ENCODE measurements at regions not wholly inside any gene's neighbourhood (a gene's known extent, or its start where the extent isn't known, plus 50 kb on each side); places are given as distances from the start of the nearest gene placed in this dataset.

DNA sequence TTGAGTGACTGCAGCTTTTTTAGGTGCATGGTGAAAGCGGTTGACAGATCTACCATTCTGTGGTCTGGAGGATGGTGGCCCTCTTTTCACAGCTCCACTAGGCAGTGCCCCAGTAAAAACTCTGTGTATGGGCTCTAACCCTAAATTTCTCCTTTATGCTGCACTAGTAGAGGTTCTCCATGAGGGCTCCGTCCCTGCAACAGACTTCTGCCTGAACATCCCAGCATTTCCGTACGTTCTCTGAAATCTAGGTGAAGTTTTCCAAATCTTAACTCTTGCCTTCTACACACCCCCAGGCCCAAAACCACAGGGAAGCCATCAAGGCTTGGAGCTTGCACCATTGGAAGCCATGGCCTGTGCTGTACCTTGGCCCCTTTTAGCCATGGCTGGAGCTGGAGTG lies 1898.1 kb upstream of the NUDT12 start:
- H3K4me3 ChIP-seq (ENCODE audit: low read depth, low read length), result no peak overlapping the region
- no peak for DNase-seq (ENCODE audit: low read depth)

GRCh38 chr5:105453216-105453807 lies 1890.7 kb upstream of the NUDT12 start:
- Histone ChIP-seq H3K36me3 (ENCODE audit: control insufficient read depth, insufficient read depth, low read length) (no peaks in the 10 kb centered on the region), H3K4me3 (ENCODE audit: low read depth, low read length) (no peak overlapping the region), H3K27me3 (ENCODE audit: control insufficient read depth, insufficient read depth, low read length) (no peaks in the 10 kb centered on the region)
- no peak for DNase-seq (ENCODE audit: low read depth)
- no peak for FAIRE-seq
- no peak for TF ChIP-seq CTCF (IDR thresholded peaks at IDR 0.05; ENCODE audit: insufficient read depth, low read length, severe bottlenecking)

More for the DNA sequence above, 1898.1 kb upstream of the NUDT12 start:
- no peak for TF ChIP-seq CTCF (IDR thresholded peaks at IDR 0.05; ENCODE audit: insufficient read depth, low read length, severe bottlenecking)
- Histone ChIP-seq H3K36me3 (ENCODE audit: control insufficient read depth, insufficient read depth, low read length) (no peaks in the 10 kb centered on the region), H3K27me3 (ENCODE audit: control insufficient read depth, insufficient read depth, low read length) (no peaks in the 10 kb centered on the region)
- no peak for FAIRE-seq

DNA sequence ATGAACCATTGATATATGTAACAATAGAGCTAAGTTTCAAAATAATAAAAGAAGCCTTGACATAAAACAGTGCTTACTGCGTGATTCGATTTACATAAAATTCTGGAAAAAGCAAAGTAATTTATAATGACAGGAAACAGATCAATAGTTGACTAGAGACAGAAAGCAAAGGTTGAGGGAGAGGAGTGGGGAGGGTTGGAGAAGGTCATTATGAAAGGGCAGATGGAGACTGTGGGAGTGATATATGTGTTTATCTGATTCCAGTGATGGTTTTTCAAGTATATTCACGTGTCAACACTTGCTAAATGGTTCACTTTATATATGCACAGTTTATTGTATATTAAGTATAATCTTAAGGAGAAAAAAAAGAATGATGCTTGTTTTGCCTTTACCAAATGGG lies 1885.7 kb upstream of the NUDT12 start:
- H3K4me3 ChIP-seq (ENCODE audit: low read depth, low read length), result no peak overlapping the region
- H3K36me3 ChIP-seq (ENCODE audit: control insufficient read depth, insufficient read depth, low read length), result no peaks in the 10 kb centered on the region
- no peak for TF ChIP-seq CTCF (IDR thresholded peaks at IDR 0.05; ENCODE audit: insufficient read depth, low read length, severe bottlenecking)
- no peaks in the 10 kb centered on the region for H3K27me3 ChIP-seq (ENCODE audit: control insufficient read depth, insufficient read depth, low read length)
- FAIRE-seq, result no peak
- DNase-seq (ENCODE audit: low read depth), result no peak

DNA sequence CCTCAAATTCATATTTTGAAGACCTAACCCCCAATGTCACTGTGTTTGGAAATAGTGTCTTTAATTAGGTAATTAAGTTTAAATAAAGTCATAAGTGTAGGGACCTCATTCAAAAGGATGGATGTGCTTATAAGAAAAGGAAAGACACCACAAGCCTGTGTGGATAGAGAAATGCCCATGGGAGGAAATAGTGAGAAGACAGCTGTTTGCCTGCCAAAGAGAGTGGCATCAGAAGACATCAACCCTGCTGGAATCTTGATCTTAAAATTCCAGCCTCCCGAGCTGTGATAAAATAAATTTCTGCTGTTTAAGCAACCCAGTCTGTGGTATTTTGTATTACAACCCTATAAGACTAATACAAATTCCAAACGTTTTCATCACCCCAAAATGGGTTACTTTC lies 1867.9 kb upstream of the NUDT12 start:
- DNase-seq (ENCODE audit: low read depth) (no peak), FAIRE-seq (no peak)
- TF ChIP-seq CTCF (IDR thresholded peaks at IDR 0.05; ENCODE audit: insufficient read depth, low read length, severe bottlenecking), result no peak
- Histone ChIP-seq H3K27me3 (ENCODE audit: control insufficient read depth, insufficient read depth, low read length) (no peaks in the 10 kb centered on the region), H3K36me3 (ENCODE audit: control insufficient read depth, insufficient read depth, low read length) (no peaks in the 10 kb centered on the region), H3K4me3 (ENCODE audit: low read depth, low read length) (no peak overlapping the region)

- Histone ChIP-seq H3K4me3 (ENCODE audit: low read depth, low read length) (no peak overlapping the region), H3K27me3 (ENCODE audit: control insufficient read depth, insufficient read depth, low read length) (no peaks in the 10 kb centered on the region), H3K36me3 (ENCODE audit: control insufficient read depth, insufficient read depth, low read length) (no peaks in the 10 kb centered on the region)
- FAIRE-seq (no peak), DNase-seq (ENCODE audit: low read depth) (no peak)
- TF ChIP-seq CTCF (IDR thresholded peaks at IDR 0.05; ENCODE audit: insufficient read depth, low read length, severe bottlenecking), result no peak
Observed at GRCh38 chr5:105428451-105429380, 1866.1 kb upstream of the NUDT12 start.
